K562 (cell line): ENCODE measurements at regions not wholly inside any gene's neighbourhood (a gene's known extent, or its start where the extent isn't known, plus 50 kb on each side); places are given as distances from the start of the nearest gene placed in this dataset.
A peak's percentile ranks its signal among the peaks of the same experiment; 100 is the strongest.
"Not testable (repeated sequence)": the region's sequence is repeated elsewhere in the genome, so short reads cannot be mapped to it uniquely, and the experiment has no call there.

Experiments
- ATAC-seq: fragments of 200-7000 bp; cut with Tn5 transposase; 3 replicates; pipeline ENCODE4 v1.9.1; 2020; ENCODE audit warnings: moderate library complexity
- BruUV-seq: library from RNA; stranded (reverse); fragments of 400-500 nt; replicated peaks from 2 replicates; lab custom pipeline; 2021; lab: Mats Ljungman, UMichigan
- CTCF ChIA-PET: fragments of 300-600 bp; formaldehyde crosslinking; extraction: SDS; loops from one replicate; lab custom pipeline; 2021; ENCODE audit warnings: low intra/inter-chr PET ratio; lab: Yijun Ruan, JAX
- POLR2A ChIA-PET: fragments of 300-600, 350-650 bp; sonication (Branson Sonifier 250); formaldehyde crosslinking; extraction: SDS; loops from one replicate; lab custom pipeline; 2021; ENCODE audit warnings: antibody characterized with exemption, inconsistent platforms; lab: Yijun Ruan, JAX
- DNase-seq, 4 experiments: peaks; one replicate each; pipeline versions ENCODE4 v3.0.0 to v3.0.0-alpha.2; 2011 to 2018; ENCODE audit warnings: low spot score in 3 of 4, mixed read lengths in 3 of 4; ENCODE audit errors: extremely low read depth in 1 of 4
- FAIRE-seq: peaks from 2 replicates; lab custom pipeline; 2011; peaks lifted over from hg19 to GRCh38; lab: Jason Lieb, UNC
- H2AFZ ChIP-seq: 2 replicates; pipeline ENCODE4 v1.6.0; 2011; ENCODE audit warnings: low read depth, low read length, control low read depth, inconsistent platforms
- H3K27ac ChIP-seq: fragments of 200-600 bp; 3 replicates; pipeline ENCODE4 v1.8.0; 2011; ENCODE audit warnings: low read depth, mild to moderate bottlenecking, control low read depth, inconsistent platforms, low read length, moderate library complexity, mixed read lengths; ENCODE audit errors: extremely low read depth
- H3K27me3 ChIP-seq, 2 experiments: fragments of 300-600 bp in 1 of 2; 2 replicates in 1 of 2; 3 replicates in 1 of 2; pipeline versions ENCODE4 v1.6.0 to v1.8.0; 2011; ENCODE audit warnings: inconsistent platforms in 2 of 2, low read length in 2 of 2, mild to moderate bottlenecking in 1 of 2, mixed read lengths in 1 of 2, moderate library complexity in 1 of 2; ENCODE audit not compliant: control insufficient read depth in 2 of 2, insufficient read depth in 2 of 2
- H3K36me3 ChIP-seq: fragments of 300-600 bp; 3 replicates; pipeline ENCODE4 v1.8.0; 2011; ENCODE audit warnings: mild to moderate bottlenecking, low read length, inconsistent platforms; ENCODE audit not compliant: control insufficient read depth, insufficient read depth
- H3K4me1 ChIP-seq, 2 experiments: fragments of 200-600 bp in 1 of 2; replicated peaks in 1 of 2; 2 replicates in 1 of 2; 3 replicates in 1 of 2; pipeline versions ENCODE4 v1.5.1 to v1.8.0; 2011; ENCODE audit warnings: inconsistent platforms in 2 of 2, low read length in 2 of 2, mild to moderate bottlenecking in 1 of 2, mixed read lengths in 1 of 2, moderate library complexity in 1 of 2; ENCODE audit not compliant: control insufficient read depth in 2 of 2, insufficient read depth in 2 of 2
- H3K4me2 ChIP-seq: 2 replicates; pipeline ENCODE4 v1.6.1; 2011; ENCODE audit warnings: low read length, control low read depth, inconsistent platforms, mixed read lengths; ENCODE audit not compliant: insufficient read depth
- H3K4me3 ChIP-seq: fragments of 200-600 bp; sonication (generic), shearing (Covaris generic); 2 replicates; pipeline ENCODE4 v1.5.1; 2016; ENCODE audit warnings: control low read depth, inconsistent platforms
- H3K79me2 ChIP-seq: fragments of 200-600 bp; 3 replicates; pipeline ENCODE4 v1.8.0; 2011; ENCODE audit warnings: low read length, inconsistent platforms; ENCODE audit not compliant: control insufficient read depth, insufficient read depth
- H3K9ac ChIP-seq, 2 experiments: 2 replicates each; pipeline versions ENCODE4 v1.6.0 to v1.6.1; 2011; ENCODE audit warnings: low read depth in 2 of 2, low read length in 2 of 2, control low read depth in 1 of 2, inconsistent platforms in 1 of 2, mild to moderate bottlenecking in 1 of 2, mixed read lengths in 1 of 2; ENCODE audit not compliant: insufficient read depth in 1 of 2
- H3K9me1 ChIP-seq: one replicate; pipeline ENCODE4 v1.6.0; 2011; ENCODE audit warnings: inconsistent platforms, mild to moderate bottlenecking, low read length, moderate library complexity; ENCODE audit not compliant: control insufficient read depth, insufficient read depth
- H3K9me3 ChIP-seq: replicated peaks from 2 replicates; pipeline ENCODE4 v1.5.1; 2011; ENCODE audit warnings: low read depth, low read length, inconsistent platforms; ENCODE audit not compliant: control insufficient read depth, insufficient read depth
- H4K20me1 ChIP-seq: replicated peaks from 2 replicates; pipeline ENCODE4 v1.6.1; 2011; ENCODE audit warnings: low read length, inconsistent platforms, mixed read lengths; ENCODE audit not compliant: control insufficient read depth, insufficient read depth
- AFF1 ChIP-seq, 2 experiments: fragments of 450-650 bp; IDR thresholded peaks; 2 replicates each; pipeline ENCODE4 v1.6.1; 2018; ENCODE audit warnings: mild to moderate bottlenecking in 2 of 2, low read depth in 1 of 2; ENCODE audit not compliant: partially characterized antibody in 2 of 2
- CBX3 ChIP-seq, 2 experiments: IDR thresholded peaks; 1 replicate in 1 of 2; 2 replicates in 1 of 2; pipeline ENCODE4 v1.6.1; 2012; ENCODE audit warnings: inconsistent platforms in 2 of 2, low read length in 2 of 2, borderline replicate concordance in 1 of 2, control low read depth in 1 of 2
- TAF9B ChIP-seq: fragments of 450-650 bp; IDR thresholded peaks from 2 replicates; pipeline ENCODE4 v1.6.1; 2018; ENCODE audit warnings: mild to moderate bottlenecking; ENCODE audit not compliant: partially characterized antibody
- ZBTB11 ChIP-seq, 3 experiments: fragments of 200-800 bp in 1 of 3; fragments of 250-450 bp in 1 of 3; fragments of 450-650 bp in 1 of 3; sonication (Bioruptor Pico) in 1 of 3; sonication (Bioruptor generic) in 1 of 3; formaldehyde crosslinking in 1 of 3; IDR thresholded peaks; 2 replicates each; pipeline versions ENCODE4 v1.6.1 to v1.8.0; 2016 to 2022; ENCODE audit warnings: mild to moderate bottlenecking in 2 of 3, missing genetic modification characterization in 2 of 3, missing compliant biosample characterization in 1 of 3, moderate library complexity in 1 of 3
- WGBS: fragments of 100-300 bp; shearing (Covaris generic); methylation state at CpG from one replicate; pipeline ENCODE4 v1.1.6; 2016; ENCODE audit warnings: low coverage, mixed read lengths; ENCODE audit not compliant: insufficient coverage; ENCODE audit errors: missing lambda C conversion rate; 5-methylcytosine and 5-hydroxymethylcytosine counted together
- in situ Hi-C: fragments of 300-500 bp; cut with MboI; formaldehyde crosslinking; loops from 4 replicates; pipeline ENCODE4 v1.15.0; 2018; ENCODE audit warnings: inconsistent platforms, mixed read lengths
- intact Hi-C: fragments of 100-400 bp; cut with micrococcal nuclease; formaldehyde crosslinking; loops from 2 replicates; pipeline ENCODE4 v1.14.2; 2022

GRCh38 chr18:10101729-10102128, 187.9 kb downstream of the VAPA start (continued):
- TF ChIP-seq ZBTB11 (CRISPR knock-in tag; IDR thresholded peaks at IDR 0.05) (no peak), TAF9B (no peak), CBX3 (IDR thresholded peaks at IDR 0.05; ENCODE audit: borderline replicate concordance in 1 of 2, low read length in 2 of 2) (no peak)

- peaks cover 4 to 13% of the 10 kb centered on the region in 2 experiments; a peak in 3 of 5 replicates for H3K27me3 ChIP-seq
- CTCF ChIA-PET, H3K4me3 ChIP-seq, H3K36me3 ChIP-seq, ATAC-seq, FAIRE-seq, DNase-seq, H4K20me1 ChIP-seq, H3K27ac ChIP-seq, BruUV-seq, intact Hi-C loops, H3K9ac ChIP-seq, H3K9me1 ChIP-seq, H3K4me2 ChIP-seq, H3K79me2 ChIP-seq, H3K4me1 ChIP-seq, POLR2A ChIA-PET, H3K9me3 ChIP-seq, H2AFZ ChIP-seq, in situ Hi-C loops: not testable (repeated sequence)
- TF ChIP-seq AFF1 (IDR thresholded peaks at IDR 0.05; ENCODE audit: low read depth in 1 of 2, partially characterized antibody in 2 of 2), result peak in 1 of 2 experiments; percentile 99
- WGBS, result 6% methylated on average over 1 of the region's 1 CpG
These were observed 191.3 kb downstream of the VAPA start for GRCh38 chr18:10105118-10105517.
